Thyroid gland (tissue), 4 donors: ENCODE measurements at regions not wholly inside any gene's neighbourhood (a gene's known extent, or its start where the extent isn't known, plus 50 kb on each side); places are given as distances from the start of the nearest gene placed in this dataset.

Source experiments
- POLR2A ChIP-seq, 2 donors: fragments of 450-650 bp; IDR thresholded peaks; one replicate each; pipeline ENCODE4 v1.6.1; 2017; ENCODE audit warnings: antibody characterized with exemption in 2 of 2, mild to moderate bottlenecking in 2 of 2, moderate library complexity in 1 of 2
- TF ChIP-seq, protein P1 (sequence below), 6 experiments: fragments of 200-600 bp in 3 of 6; fragments of 450-650 bp in 3 of 6; sonication (generic) in 3 of 6; IDR thresholded peaks; one replicate each; pipeline ENCODE4 v1.5.1; 2016 to 2019; ENCODE audit warnings: antibody characterized with exemption in 6 of 6, mild to moderate bottlenecking in 2 of 6, inconsistent platforms in 1 of 6, moderate library complexity in 1 of 6

DNA sequence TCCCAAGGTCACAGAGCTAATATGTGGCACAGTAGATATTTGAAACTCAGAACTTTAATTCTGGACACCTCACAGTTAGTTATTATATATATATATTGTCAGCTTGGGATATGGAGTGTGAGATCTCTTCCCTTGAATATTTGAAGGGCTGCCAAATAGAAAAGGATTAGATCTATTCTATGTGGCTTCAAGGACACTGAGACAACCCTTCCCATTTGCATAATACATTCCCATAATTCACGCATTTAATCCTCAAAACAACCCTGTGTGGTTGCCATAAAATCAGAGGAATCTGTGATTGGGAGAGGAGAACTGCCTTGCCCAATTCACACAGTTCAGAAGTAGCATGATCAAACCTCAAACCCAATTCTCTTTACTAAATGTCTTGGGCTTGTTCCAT lies 365.8 kb upstream of the DYNLRB2 start:
- TF ChIP-seq POLR2A (IDR thresholded peaks at IDR 0.05): no peak
- TF ChIP-seq, protein P1, sequence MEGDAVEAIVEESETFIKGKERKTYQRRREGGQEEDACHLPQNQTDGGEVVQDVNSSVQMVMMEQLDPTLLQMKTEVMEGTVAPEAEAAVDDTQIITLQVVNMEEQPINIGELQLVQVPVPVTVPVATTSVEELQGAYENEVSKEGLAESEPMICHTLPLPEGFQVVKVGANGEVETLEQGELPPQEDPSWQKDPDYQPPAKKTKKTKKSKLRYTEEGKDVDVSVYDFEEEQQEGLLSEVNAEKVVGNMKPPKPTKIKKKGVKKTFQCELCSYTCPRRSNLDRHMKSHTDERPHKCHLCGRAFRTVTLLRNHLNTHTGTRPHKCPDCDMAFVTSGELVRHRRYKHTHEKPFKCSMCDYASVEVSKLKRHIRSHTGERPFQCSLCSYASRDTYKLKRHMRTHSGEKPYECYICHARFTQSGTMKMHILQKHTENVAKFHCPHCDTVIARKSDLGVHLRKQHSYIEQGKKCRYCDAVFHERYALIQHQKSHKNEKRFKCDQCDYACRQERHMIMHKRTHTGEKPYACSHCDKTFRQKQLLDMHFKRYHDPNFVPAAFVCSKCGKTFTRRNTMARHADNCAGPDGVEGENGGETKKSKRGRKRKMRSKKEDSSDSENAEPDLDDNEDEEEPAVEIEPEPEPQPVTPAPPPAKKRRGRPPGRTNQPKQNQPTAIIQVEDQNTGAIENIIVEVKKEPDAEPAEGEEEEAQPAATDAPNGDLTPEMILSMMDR (IDR thresholded peaks at IDR 0.05): no peak
